ENCODE measurements at regions not wholly inside any gene's neighbourhood (a gene's known extent, or its start where the extent isn't known, plus 50 kb on each side); places are given as distances from the start of the nearest gene placed in this dataset.

DNA sequence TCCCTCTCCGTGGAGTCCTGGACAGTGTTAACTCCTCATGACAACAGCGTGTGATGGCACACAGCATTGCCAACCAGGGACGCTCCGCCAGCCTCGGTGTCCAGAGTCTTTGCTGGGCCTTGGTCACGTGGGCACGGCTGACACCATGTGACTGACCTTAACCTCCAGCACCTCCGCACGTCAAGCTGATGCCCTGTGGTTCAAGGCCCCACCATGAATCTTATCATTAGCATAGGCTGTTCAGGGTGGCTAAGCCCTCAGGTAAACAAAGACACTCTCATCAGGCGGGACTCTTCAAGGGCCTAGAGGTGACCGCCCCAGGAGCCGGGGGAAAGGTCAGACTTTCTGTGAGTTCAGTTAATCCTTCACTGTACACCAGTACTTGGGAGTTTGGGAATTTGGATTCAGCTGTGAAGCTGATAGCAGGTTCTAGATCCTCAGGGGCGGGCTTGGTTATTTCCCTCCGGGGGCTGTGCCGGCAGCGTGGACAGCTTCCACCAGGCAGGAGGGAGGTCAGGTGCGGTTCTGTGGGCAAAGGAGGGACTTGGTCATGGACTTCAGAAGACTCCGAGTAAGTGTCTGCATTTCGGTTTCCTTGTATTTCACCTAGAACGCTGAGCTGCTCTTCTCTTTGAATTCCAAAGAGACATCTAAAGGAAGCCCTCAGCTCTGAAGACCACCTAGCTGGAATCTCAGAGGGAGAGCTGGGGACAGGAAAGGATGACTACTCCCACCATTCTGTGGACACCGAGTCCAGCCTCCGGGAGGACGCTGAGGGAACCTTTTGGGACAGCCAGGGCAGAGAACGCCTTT is 195.5 kb upstream of the CIBAR2 start (continued):
- TF ChIP-seq, protein P1, sequence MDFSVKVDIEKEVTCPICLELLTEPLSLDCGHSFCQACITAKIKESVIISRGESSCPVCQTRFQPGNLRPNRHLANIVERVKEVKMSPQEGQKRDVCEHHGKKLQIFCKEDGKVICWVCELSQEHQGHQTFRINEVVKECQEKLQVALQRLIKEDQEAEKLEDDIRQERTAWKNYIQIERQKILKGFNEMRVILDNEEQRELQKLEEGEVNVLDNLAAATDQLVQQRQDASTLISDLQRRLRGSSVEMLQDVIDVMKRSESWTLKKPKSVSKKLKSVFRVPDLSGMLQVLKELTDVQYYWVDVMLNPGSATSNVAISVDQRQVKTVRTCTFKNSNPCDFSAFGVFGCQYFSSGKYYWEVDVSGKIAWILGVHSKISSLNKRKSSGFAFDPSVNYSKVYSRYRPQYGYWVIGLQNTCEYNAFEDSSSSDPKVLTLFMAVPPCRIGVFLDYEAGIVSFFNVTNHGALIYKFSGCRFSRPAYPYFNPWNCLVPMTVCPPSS (IDR thresholded peaks at IDR 0.05): no peak
- TF ChIP-seq NCOA1 (CRISPR knock-in tag; IDR thresholded peaks at IDR 0.05): peak; percentile 99
- TF ChIP-seq RFXANK (CRISPR knock-in tag; IDR thresholded peaks at IDR 0.05): no peak
- peak; percentile 95; the same call in 1 of the 2 replicates for TF ChIP-seq ZNF670 (CRISPR knock-in tag; IDR thresholded peaks at IDR 0.05; ENCODE audit: borderline replicate concordance)
- TF ChIP-seq ZNF501 (CRISPR knock-in tag; IDR thresholded peaks at IDR 0.05): peak; percentile 97
- TF ChIP-seq ZNF772 (CRISPR knock-in tag; IDR thresholded peaks at IDR 0.05): peak; percentile 100
- TF ChIP-seq ARNT2 (CRISPR knock-in tag; IDR thresholded peaks at IDR 0.05; ENCODE audit: low read depth): peak; percentile 93
- TF ChIP-seq NFYC (CRISPR knock-in tag; IDR thresholded peaks at IDR 0.05): no peak
- no peak for TF ChIP-seq MLLT10 (CRISPR knock-in tag; IDR thresholded peaks at IDR 0.05)
- TF ChIP-seq, protein P2, sequence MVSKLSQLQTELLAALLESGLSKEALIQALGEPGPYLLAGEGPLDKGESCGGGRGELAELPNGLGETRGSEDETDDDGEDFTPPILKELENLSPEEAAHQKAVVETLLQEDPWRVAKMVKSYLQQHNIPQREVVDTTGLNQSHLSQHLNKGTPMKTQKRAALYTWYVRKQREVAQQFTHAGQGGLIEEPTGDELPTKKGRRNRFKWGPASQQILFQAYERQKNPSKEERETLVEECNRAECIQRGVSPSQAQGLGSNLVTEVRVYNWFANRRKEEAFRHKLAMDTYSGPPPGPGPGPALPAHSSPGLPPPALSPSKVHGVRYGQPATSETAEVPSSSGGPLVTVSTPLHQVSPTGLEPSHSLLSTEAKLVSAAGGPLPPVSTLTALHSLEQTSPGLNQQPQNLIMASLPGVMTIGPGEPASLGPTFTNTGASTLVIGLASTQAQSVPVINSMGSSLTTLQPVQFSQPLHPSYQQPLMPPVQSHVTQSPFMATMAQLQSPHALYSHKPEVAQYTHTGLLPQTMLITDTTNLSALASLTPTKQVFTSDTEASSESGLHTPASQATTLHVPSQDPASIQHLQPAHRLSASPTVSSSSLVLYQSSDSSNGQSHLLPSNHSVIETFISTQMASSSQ (IDR thresholded peaks at IDR 0.05; ENCODE audit: low read depth): peak; percentile 86
- TF ChIP-seq, protein P2 (CRISPR knock-in tag; IDR thresholded peaks at IDR 0.05; ENCODE audit: borderline replicate concordance): peak; percentile 98
- peak; percentile 93 for TF ChIP-seq ZNF839 (CRISPR knock-in tag; IDR thresholded peaks at IDR 0.05; ENCODE audit: borderline replicate concordance)
- TF ChIP-seq, protein P3, sequence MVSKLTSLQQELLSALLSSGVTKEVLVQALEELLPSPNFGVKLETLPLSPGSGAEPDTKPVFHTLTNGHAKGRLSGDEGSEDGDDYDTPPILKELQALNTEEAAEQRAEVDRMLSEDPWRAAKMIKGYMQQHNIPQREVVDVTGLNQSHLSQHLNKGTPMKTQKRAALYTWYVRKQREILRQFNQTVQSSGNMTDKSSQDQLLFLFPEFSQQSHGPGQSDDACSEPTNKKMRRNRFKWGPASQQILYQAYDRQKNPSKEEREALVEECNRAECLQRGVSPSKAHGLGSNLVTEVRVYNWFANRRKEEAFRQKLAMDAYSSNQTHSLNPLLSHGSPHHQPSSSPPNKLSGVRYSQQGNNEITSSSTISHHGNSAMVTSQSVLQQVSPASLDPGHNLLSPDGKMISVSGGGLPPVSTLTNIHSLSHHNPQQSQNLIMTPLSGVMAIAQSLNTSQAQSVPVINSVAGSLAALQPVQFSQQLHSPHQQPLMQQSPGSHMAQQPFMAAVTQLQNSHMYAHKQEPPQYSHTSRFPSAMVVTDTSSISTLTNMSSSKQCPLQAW (CRISPR knock-in tag; IDR thresholded peaks at IDR 0.05): peak; percentile 99
- TF ChIP-seq, protein P4, sequence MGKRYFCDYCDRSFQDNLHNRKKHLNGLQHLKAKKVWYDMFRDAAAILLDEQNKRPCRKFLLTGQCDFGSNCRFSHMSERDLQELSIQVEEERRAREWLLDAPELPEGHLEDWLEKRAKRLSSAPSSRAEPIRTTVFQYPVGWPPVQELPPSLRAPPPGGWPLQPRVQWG (CRISPR knock-in tag; IDR thresholded peaks at IDR 0.05; ENCODE audit: borderline replicate concordance, low read depth): no peak
- TF ChIP-seq, protein P5, sequence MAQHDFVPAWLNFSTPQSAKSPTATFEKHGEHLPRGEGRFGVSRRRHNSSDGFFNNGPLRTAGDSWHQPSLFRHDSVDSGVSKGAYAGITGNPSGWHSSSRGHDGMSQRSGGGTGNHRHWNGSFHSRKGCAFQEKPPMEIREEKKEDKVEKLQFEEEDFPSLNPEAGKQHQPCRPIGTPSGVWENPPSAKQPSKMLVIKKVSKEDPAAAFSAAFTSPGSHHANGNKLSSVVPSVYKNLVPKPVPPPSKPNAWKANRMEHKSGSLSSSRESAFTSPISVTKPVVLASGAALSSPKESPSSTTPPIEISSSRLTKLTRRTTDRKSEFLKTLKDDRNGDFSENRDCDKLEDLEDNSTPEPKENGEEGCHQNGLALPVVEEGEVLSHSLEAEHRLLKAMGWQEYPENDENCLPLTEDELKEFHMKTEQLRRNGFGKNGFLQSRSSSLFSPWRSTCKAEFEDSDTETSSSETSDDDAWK (CRISPR knock-in tag; IDR thresholded peaks at IDR 0.05): no peak
- TF ChIP-seq, protein P6, sequence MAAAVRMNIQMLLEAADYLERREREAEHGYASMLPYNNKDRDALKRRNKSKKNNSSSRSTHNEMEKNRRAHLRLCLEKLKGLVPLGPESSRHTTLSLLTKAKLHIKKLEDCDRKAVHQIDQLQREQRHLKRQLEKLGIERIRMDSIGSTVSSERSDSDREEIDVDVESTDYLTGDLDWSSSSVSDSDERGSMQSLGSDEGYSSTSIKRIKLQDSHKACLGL (CRISPR knock-in tag; IDR thresholded peaks at IDR 0.05): peak; percentile 48; the same call in 1 of the 2 replicates
- TF ChIP-seq, protein P7, sequence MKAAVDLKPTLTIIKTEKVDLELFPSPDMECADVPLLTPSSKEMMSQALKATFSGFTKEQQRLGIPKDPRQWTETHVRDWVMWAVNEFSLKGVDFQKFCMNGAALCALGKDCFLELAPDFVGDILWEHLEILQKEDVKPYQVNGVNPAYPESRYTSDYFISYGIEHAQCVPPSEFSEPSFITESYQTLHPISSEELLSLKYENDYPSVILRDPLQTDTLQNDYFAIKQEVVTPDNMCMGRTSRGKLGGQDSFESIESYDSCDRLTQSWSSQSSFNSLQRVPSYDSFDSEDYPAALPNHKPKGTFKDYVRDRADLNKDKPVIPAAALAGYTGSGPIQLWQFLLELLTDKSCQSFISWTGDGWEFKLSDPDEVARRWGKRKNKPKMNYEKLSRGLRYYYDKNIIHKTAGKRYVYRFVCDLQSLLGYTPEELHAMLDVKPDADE (CRISPR knock-in tag; IDR thresholded peaks at IDR 0.05): no peak
- no peak for TF ChIP-seq EZH2 (conservative IDR thresholded peaks at IDR 0.05; ENCODE audit: low read depth, low read length)
